ENCODE measurements at regions not wholly inside any gene's neighbourhood (a gene's known extent, or its start where the extent isn't known, plus 50 kb on each side); places are given as distances from the start of the nearest gene placed in this dataset.

- TF ChIP-seq CTCF (IDR thresholded peaks at IDR 0.05; ENCODE audit: extremely low read depth in 1 of 2, insufficient read depth in 1 of 2, low read depth in 1 of 2, low read length in 2 of 2), result no peak
- no peak for TF ChIP-seq MAX (IDR thresholded peaks at IDR 0.05; ENCODE audit: insufficient read depth, insufficient read length)
Measured at GRCh38 chr4:104979083-104979760, 167.5 kb upstream of the TET2 start.

Data from endothelial cell of umbilical vein (primary cell).